OCI-M2 (cell line): ENCODE measurements at regions not wholly inside any gene's neighbourhood (a gene's known extent, or its start where the extent isn't known, plus 50 kb on each side); places are given as distances from the start of the nearest gene placed in this dataset.

Experiments
- DNase-seq: peaks from one replicate; lab custom pipeline; 2025; ENCODE audit not compliant: unreplicated experiment; lab: John Stamatoyannopoulos, UW

DNA sequence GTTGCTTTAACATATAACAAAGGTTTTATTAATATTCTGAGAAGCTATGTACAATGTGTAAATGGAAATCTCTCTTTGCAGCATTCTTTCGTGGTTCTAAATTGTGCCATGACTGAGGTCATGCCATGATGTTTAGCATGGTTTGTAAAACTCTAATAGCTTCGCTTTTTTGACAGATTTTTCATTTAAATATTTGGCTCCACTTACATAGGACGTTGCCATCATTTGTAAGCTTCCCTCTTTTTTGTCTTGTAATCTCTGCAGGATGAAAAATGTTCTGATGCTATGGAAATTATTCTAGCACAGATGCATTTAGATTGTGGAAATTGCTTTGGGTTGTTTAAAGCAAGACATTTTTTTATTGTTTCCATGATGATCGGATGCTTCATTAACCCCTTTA, 1054.8 kb downstream of the MAT2B start:
- no peak for DNase-seq

- DNase-seq = no peak
These were observed 1056.8 kb downstream of the MAT2B start for GRCh38 chr5:164561933-164562872.

DNA sequence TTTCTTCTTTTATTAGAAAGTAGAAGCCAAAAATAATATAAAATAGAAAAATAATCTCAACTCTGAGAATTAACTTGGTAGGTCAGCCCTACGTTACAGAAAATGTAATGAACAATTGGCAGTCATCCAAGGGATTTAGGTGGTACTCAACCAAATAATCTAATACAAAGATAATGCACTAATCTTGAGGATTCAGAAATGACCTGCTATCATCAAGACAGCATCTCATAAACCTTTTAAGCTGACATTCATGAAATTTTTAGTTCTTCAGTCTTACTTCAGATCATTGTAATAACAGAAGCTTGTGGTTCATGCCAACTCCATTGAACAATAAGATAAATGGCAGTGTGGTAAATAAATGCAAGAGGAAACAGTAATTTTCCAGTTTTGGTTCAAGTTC, 1058.0 kb downstream of the MAT2B start:
- DNase-seq = no peak

GRCh38 chr5:164573397-164573796, 1068.0 kb downstream of the MAT2B start:
- DNase-seq = no peak

DNA sequence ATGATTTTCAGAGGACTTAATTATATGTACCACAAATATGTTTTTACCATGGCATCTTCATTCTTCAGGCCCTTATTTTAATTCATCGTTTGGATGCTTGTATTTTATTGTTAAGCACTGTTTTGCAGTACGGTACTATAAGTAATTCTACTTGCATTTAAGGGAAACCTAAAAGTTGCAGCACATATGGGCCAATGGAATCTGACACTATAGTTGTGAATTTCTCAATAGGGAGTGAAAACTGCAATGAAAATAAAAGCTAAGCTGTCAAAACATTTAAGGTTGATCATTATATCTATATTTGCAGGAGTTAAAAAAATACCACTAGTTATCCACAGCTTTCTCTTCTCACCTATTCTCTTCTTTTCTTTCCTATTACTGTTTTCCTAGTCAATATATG, 1071.8 kb downstream of the MAT2B start:
- no peak for DNase-seq

GRCh38 chr5:164577742-164578141, 1072.3 kb downstream of the MAT2B start:
- no peak for DNase-seq

DNA sequence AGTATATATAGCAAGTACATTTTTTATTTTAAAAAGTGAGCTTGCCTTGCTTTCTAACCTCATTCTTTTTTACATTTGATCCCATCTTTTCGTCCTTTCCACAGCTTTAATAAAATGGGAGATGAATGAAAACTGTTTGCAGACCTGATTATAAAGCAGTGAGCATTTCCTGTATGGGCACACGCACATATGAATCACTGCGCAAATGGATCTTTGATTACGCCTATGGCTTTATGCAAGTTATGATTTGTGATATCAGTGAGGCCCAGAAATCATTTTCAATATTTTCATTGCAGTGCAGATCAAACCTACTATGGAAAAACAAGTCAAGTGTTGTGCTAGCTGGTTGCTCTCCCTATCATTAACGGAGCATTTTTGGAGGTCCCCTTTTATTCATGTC, 1073.0 kb downstream of the MAT2B start:
- DNase-seq = no peak

DNA sequence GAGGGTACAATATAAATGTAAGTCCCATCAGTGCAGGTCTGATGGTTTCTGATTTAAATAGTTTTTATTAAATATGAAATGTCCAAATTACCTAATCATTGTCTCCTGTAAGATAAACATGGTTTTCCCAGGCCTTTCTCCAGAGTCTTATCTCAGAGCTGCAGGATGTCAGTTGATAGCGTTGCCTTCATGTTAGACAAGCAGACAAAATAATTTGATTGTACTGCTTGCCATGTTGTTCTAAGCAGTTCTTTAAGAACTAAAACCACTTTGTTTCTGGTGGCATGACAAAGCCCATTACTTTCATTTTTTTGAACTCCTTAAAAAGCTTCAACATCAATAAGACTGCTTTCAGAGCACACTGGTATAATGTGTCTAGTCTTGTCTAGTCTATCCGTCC, 1073.5 kb downstream of the MAT2B start:
- DNase-seq = no peak

DNA sequence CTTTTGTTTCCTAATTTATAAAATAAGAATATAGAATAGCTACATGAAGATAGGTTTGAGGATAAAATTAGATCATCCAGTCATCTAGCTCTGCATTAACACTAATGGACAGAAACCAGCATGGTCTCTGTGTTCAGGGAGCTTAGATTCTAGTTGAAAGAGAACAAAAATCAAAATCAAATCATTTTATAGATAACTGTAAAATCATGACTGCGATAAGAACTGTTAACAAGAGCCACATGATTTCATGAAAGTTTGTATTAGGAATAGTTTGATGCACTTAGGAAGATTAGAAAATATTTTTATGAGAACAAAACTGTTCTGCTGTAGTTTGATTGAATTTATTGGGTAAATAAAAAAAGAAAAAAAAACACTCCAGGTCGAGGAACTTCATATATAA, 1074.7 kb downstream of the MAT2B start:
- DNase-seq = no peak

GRCh38 chr5:164581889-164582288, 1076.5 kb downstream of the MAT2B start:
- no peak for DNase-seq

DNA sequence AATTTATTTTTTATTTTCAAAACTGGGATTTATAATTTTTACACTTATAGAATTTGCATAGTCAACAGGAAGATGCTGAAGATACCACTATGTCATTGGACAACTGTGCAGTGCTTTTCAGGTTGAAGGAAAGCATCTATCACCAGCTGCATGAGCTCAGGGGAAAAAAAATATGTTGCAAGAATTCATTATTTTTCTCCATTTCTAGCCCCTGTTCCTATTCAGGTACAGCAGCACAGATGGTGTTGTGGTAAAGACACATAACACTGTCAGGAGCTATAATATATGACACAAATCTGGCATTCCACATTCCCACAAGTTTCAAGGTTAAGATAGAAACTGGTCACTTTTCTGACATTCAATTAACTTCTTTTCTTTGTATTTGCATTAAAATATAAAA, 1088.6 kb downstream of the MAT2B start:
- no peak for DNase-seq

DNA sequence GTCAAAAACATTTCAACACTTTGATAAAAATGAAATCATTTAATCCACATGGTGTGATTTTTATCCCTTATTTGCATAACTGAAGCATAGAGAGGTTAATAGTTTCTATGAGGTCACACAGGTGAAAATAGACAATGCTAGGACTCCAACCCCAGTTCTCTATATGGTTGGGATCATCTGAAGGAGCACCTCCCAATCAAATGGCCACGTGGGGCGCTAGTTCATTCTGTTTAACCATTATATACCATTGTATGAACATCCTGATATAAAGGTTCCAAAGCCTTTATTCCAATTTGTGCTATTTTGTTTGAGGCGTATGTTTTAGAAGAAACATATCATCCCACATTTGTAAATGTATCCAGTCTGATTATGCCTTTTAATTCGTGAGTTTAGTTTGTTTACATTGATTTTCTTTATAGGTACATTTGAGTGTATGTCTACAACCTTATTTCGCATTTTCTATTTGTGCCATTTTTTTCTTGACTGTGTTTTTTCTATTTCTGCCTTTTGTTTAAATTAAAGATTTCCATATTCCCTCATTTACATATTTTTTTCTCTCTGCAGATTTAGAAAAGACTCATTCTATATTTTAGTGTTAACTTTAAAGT, 1092.0 kb downstream of the MAT2B start:
- DNase-seq = no peak

DNA sequence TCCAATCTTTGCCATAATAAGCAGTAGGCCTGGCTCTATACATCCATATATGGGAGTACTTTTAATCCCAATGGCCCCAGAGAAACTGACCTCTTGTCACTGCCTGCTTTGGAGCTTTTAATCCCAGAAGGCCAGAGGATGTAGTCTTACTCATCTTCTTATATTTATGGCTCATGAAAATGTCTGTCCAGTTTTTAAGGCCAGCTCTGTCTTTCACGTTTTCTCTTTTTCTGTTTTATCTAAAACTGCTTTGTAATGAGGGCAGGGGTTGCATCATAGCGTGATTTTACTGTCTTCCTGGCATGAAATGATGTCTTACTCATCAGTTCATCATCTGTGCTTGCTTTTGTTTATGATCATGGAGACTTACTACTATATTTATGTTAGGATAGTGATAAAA, 1094.9 kb downstream of the MAT2B start:
- no peak for DNase-seq

GRCh38 chr5:164600929-164601535, 1095.6 kb downstream of the MAT2B start:
- no peak for DNase-seq

- DNase-seq = no peak
These were observed 1103.1 kb downstream of the MAT2B start for GRCh38 chr5:164608507-164608906.

GRCh38 chr5:164610374-164610773, 1105.0 kb downstream of the MAT2B start:
- DNase-seq = no peak

- DNase-seq = no peak
These were observed 1109.3 kb downstream of the MAT2B start for GRCh38 chr5:164614707-164615106.

DNA sequence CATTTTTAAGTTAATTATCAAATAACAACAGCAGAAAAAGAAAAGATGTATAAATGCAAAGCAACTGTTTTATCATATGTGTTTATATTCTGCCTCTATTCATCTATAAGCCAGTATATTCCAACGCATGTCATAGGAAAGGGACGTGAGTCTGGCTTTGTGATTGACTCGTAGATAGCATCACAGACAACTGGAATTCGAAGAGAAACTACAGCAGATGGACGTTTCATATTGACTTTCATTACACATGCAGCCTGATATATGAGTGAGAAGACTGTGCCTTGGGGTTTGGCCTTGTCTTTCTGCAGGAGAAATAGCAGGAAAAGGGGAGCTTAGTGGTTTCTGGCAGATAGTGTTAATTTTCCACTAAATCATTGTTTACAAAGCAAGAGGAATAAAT, 1111.9 kb downstream of the MAT2B start:
- DNase-seq = no peak

DNA sequence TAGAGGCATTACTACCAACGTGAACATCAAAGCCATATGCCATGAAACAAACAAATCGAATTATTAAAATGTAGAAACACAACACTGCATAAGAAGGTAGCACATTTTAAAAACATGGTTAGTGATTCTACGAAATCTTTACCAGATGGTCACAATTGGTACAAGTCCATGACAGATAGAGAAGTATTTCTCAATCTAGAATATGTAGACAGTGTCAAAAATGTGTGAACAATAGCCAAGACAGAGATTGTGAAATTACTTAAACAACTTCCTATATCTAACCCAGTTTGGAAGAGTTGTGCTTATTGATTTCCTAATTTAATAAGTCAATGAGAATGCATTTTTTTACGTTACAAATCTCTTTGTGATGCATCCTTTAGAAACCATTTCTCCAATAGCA, 1121.6 kb downstream of the MAT2B start:
- DNase-seq = no peak

- no peak for DNase-seq
These were observed 1131.0 kb downstream of the MAT2B start for GRCh38 chr5:164636456-164636855.

DNA sequence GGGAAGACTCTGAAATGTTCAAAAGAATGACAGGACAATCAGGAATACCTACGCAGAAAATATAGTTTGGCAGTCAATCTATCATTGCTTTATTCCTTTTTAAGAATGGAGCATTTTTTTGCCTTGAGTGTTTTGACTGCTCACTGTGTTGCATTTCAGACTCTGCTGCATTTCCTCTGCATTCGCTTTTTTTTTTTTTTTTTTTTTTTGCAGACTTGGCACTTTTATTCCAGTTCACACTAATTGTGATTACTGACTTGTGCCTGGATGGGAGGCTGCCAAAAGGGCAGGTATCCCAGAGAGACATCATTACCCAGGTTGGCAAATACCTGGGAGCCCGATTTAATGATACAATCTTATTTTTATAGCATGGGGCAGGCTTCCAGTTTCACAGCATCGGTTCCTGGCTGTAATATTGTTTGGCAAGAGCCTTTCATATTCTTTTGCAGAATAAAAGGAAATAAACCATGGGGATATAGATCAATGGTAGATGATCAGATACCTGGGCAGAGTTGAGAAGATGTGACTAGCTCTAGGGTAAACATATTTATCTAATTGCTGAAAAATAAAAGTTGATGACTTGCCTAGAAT, 1132.6 kb downstream of the MAT2B start:
- no peak for DNase-seq

DNA sequence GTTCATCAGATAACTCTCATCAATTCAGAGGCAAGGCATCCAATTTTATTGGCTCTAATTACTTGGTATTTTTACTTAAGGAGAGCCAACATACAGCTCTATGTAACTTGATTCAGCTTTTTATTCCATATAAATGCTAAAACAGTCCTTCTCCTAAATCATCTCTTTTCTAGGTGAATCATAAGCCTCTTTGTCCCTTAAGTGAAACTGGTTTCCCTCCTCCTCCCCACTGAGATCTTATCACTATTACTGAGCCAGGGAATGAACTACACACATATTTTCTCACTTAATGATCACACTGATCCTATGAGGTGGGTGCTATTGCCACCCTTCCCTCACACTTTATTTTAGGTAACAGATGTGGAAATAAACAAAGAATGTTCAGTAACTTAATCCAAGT, 1143.8 kb downstream of the MAT2B start:
- DNase-seq = no peak
